GM21717 (cell line): ENCODE measurements at regions not wholly inside any gene's neighbourhood (a gene's known extent, or its start where the extent isn't known, plus 50 kb on each side); places are given as distances from the start of the nearest gene placed in this dataset.

Source experiments
- ATAC-seq: cut with Tn5 transposase; IDR thresholded peaks from one replicate; pipeline ENCODE4 v1.9.1; 2021; ENCODE audit warnings: mild to moderate bottlenecking, moderate library complexity; ENCODE audit not compliant: unreplicated experiment

GRCh38 chr13:107223867-107224266 lies 655.9 kb upstream of the ARGLU1 start:
- no peak for ATAC-seq

GRCh38 chr13:107222597-107222996 lies 654.7 kb upstream of the ARGLU1 start:
- ATAC-seq: no peak

DNA sequence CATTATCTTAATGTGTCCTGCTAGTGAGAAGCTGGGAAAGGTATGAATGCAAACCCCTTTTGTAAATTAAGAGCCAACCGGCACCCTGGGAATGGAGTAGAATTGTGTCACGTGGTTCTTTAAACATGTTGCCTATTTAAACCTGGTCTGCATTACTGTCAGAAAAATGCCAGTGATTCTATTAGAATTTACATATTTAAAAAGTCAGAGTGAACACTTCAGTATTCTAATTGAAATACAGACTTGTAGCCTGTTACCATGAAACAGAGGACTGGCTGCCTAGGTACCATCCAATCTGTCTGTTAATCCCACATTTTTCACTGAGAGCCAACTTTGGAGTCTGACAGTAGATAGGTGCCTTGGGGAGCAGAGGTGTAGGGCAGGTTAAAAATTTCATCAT lies 652.3 kb upstream of the ARGLU1 start:
- no peak for ATAC-seq

GRCh38 chr13:107217251-107217650 lies 649.3 kb upstream of the ARGLU1 start:
- ATAC-seq: no peak

DNA sequence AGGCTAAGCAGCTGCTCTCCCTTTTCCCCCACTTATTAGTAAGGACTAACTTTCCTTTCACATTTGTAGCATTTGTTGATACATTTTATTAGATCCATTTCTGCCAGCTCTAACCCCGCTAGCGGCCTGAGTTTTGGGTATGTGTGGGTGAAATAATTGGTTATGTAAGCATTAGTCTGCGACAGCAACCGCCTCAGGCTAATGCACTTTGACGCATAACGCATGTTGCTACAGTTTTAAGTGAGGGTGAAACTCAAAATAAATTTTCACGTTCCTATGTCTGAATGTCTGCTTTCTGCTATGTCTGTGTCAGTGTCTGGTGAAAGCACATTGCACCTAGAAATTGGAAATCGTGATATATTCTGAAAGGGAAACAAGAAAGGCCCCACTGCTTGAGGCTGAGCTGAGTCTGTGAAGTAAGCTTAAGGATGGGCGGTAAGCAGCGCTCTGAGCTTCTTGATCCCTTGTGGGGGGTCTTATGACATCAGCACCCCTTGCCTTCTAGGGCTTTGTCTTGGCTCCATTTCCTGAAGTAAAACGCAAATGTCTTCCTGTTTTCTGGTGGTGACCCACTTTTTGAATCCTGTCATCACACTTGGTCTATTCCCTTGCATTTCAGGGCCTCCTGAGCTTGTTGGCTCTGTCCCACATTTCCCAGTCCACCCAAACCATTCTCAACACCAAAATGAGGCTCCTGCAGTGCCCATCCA lies 648.3 kb upstream of the ARGLU1 start:
- ATAC-seq: no peak

GRCh38 chr13:107211073-107211472 lies 643.1 kb upstream of the ARGLU1 start:
- ATAC-seq: peak; percentile 98

GRCh38 chr13:107210723-107211030 lies 642.7 kb upstream of the ARGLU1 start:
- no peak for ATAC-seq

- ATAC-seq: no peak
These were observed 642.1 kb upstream of the ARGLU1 start for GRCh38 chr13:107209824-107210722.

DNA sequence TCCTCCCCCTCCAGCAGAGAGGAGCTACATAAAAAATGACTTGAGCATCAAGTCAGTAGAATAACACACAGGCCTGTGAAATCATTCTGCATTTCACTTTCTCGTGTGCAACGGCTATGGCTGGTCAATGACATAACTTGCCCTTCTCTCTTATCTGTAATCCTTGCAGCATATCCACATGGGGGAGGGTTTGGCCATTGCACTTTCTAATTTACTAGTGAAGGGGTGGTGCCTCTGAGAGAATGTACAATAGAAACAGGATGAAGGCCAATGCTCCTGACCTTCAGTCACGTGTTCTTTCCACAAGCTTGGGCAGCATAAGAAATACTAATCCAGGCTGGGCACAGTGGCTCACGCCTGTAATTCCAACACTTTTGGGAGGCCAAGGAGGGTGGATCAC lies 641.0 kb upstream of the ARGLU1 start:
- no peak for ATAC-seq

- peak; percentile 98 for ATAC-seq
These were observed 637.6 kb upstream of the ARGLU1 start for GRCh38 chr13:107205318-107206104.

GRCh38 chr13:107203146-107203847 lies 635.4 kb upstream of the ARGLU1 start:
- ATAC-seq: no peak

- ATAC-seq: no peak
These were observed 634.6 kb upstream of the ARGLU1 start for GRCh38 chr13:107202371-107203023.

DNA sequence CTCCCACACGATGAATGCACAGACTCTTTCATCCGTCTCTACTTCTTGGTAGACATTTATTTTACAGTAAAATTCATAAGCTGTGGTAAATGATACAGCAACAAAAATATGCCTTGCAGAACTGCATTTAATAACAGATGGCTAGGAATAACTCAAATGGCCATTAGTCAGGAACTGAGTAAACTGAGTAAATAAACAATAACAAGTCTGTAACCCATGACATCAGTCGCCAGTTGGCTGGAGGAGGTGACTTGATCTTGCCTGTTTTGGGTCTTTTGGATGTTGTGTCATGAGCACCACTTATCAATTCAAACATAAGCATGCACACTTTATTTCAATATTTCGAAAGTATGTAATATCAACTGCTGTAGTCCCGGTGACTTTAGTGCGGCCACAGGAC lies 632.6 kb upstream of the ARGLU1 start:
- ATAC-seq: no peak

- ATAC-seq: no peak
These were observed 624.4 kb upstream of the ARGLU1 start for GRCh38 chr13:107192289-107192688.

GRCh38 chr13:107190065-107190464 lies 622.1 kb upstream of the ARGLU1 start:
- no peak for ATAC-seq

DNA sequence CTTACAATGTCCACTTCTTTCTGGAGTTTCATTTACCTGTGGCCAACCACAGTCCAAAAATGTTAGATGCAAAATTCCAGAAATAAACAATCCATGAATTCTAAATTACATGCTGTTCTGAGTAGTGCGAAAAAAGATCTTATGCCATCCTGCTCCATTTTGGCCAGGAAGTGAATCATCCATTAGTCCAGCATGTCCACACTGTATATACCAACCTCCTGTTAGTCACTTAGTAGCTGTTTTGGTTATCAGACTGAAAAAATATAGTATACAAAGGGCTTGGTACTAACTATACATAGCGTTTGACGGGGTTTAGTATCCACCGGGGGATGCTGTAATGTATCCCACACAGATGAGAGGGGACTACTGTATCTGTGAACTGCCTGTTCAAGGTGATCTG lies 618.0 kb upstream of the ARGLU1 start:
- ATAC-seq: no peak

DNA sequence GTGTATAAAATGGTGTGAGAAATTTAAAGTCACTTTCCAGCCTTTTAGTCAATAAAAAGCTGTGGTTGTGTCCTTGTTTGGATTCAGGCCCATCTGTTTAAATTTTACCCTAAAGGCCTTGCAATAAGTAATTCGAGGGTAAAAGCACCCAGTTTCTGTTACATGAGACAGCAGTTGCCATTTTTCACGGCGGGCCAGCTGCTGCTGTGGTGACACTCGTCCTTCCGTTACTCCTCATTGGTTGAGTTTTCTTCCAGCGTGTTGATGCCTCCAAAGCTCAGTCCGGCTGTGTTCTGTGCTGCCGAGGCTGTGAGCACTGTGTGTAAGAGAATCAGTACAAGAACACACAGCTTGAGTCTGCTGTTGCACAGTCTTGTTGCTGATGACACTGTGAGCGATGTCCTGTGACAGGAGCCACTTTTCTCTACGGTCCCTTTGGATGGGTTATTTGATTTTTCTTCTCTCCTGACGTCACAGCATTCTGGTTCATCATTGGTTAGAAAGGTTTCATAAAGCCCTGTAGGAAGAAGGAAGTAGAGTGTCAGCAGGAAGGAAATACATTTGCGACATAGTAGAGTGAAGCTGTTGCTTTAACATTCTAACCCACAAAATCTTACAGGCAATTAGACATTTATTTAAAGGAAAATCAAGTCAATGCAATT lies 602.5 kb upstream of the ARGLU1 start:
- no peak for ATAC-seq

DNA sequence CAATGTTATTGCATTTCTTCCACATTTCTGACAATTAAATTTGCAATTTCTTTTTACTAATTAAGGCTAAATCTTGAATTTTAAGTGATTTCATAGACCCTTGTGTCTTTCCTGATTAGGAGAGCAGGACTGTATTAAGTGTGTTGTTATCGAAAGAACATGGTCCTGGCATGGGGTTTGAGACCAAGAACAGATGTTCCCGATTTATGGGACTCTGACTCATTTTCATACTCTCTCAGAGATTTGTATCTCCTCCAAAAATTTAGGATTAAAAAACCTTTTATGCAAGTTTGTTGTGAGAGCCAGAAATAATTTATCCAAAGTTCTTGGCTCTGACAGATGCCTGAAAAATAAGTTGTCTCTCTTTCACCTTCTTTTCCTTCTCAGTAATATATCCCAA lies 589.3 kb upstream of the ARGLU1 start:
- no peak for ATAC-seq

- no peak for ATAC-seq
These were observed 576.5 kb upstream of the ARGLU1 start for GRCh38 chr13:107144432-107144831.

DNA sequence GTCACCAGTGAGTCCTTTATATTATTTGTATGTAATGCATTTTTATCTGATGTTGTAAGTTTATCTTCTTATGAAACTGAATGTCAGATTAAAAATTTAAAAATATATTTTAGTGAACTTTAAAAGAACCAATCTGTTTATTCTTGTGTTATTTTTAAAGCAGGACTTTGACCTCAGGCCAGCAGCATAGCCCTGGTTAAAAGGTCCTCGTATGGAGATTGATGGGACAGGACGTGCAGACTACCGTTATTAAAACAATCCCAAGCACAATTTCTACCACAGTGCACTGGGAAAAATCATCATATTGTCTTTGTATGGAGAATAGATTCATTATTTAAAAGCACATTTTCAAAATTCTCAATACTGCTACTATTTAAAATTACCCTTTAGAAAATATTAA lies 573.8 kb upstream of the ARGLU1 start:
- no peak for ATAC-seq
